ENCODE measurements at regions not wholly inside any gene's neighbourhood (a gene's known extent, or its start where the extent isn't known, plus 50 kb on each side); places are given as distances from the start of the nearest gene placed in this dataset.

DNA sequence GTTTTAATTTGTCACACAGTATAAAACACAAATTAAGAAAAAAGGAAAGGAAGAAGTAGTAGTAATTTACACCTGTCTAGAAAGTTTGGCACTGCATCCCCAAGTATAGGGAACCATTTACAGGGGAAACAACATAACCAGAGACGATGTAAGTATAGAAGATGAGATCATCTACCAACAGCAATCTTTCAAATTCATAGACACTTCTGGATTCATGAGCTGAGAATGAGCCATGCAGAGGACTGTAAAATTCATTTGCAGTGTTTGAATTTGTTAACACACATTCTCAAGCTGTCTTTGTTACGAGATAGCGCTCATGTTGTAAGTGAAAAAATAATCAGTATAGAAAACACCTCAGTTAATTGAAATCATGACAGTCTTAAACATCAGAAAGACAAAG lies 337.0 kb upstream of the MEOX2 start:
- Histone ChIP-seq H3K27me3 (ENCODE audit: control insufficient read depth in 2 of 2, insufficient read depth in 2 of 2, low read length in 2 of 2) (no peaks in the 10 kb centered on the region), H3K4me1 (ENCODE audit: control insufficient read depth in 2 of 2, insufficient read depth in 2 of 2, low read length in 2 of 2) (no peaks in the 10 kb centered on the region), H3K36me3 (ENCODE audit: control insufficient read depth in 2 of 3, insufficient read depth in 3 of 3, low read length in 3 of 3) (no peaks in the 10 kb centered on the region), H3K9me3 (ENCODE audit: control insufficient read depth in 2 of 3, low read length in 3 of 3) (no peaks in the 10 kb centered on the region), H3K27ac (ENCODE audit: low read depth, low read length) (no peak overlapping the region), H3K4me3 (ENCODE audit: low read length) (no peak overlapping the region)
- H3K36me3 Mint-ChIP-seq, result no peaks in the 10 kb centered on the region
- peaks cover 0 to 4% (median 0%) of the 10 kb centered on the region in 11 donors for H3K9me3 Mint-ChIP-seq
- ChIA-PET POLR2A (no interaction called here), CTCF (no interaction called here)
- no peaks in the 10 kb centered on the region for H3K4me1 Mint-ChIP-seq
- no peak for DNase-seq
- no peak overlapping the region for H3K4me3 Mint-ChIP-seq
- no peak overlapping the region for H3K27ac Mint-ChIP-seq
- ATAC-seq, result no peak
- intact Hi-C loops (cut with micrococcal nuclease), result no loop called here
- peaks cover 0 to 6% (median 0%) of the 10 kb centered on the region in 5 donors for H3K27me3 Mint-ChIP-seq

DNA sequence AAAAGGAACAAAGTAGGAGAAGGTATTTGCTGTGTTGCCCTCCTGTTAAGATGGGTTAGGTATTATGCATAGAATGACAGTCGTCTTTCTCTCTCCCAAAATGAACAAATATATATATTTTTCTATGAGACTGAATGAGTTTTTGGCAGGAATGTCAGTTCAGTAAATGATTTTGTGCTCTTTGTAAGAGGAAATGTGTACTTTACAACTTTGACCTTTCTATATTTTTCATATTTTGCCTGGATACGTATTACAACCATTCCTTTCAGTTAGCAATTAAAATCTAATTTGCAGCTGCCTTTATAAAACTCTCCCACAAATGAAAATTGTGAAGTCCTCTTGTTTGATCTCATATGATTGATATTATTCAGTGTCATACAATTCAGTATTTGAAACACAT lies 336.6 kb upstream of the MEOX2 start:
- Histone ChIP-seq H3K27me3 (ENCODE audit: control insufficient read depth in 2 of 2, insufficient read depth in 2 of 2, low read length in 2 of 2) (no peaks in the 10 kb centered on the region), H3K4me1 (ENCODE audit: control insufficient read depth in 2 of 2, insufficient read depth in 2 of 2, low read length in 2 of 2) (no peaks in the 10 kb centered on the region), H3K36me3 (ENCODE audit: control insufficient read depth in 2 of 3, insufficient read depth in 3 of 3, low read length in 3 of 3) (no peaks in the 10 kb centered on the region), H3K27ac (ENCODE audit: low read depth, low read length) (no peak overlapping the region), H3K9me3 (ENCODE audit: control insufficient read depth in 2 of 3, low read length in 3 of 3) (no peaks in the 10 kb centered on the region), H3K4me3 (ENCODE audit: low read length) (no peak overlapping the region)
- intact Hi-C loops (cut with micrococcal nuclease), result no loop called here
- H3K27ac Mint-ChIP-seq, result no peak overlapping the region
- peaks cover 0 to 6% (median 0%) of the 10 kb centered on the region in 5 donors for H3K27me3 Mint-ChIP-seq
- no peaks in the 10 kb centered on the region for H3K4me1 Mint-ChIP-seq
- no peaks in the 10 kb centered on the region for H3K36me3 Mint-ChIP-seq
- no peak overlapping the region for H3K4me3 Mint-ChIP-seq
- peaks cover 0 to 4% (median 0%) of the 10 kb centered on the region in 11 donors for H3K9me3 Mint-ChIP-seq
- ATAC-seq (no peak), DNase-seq (no peak)
- CTCF ChIA-PET, result no interaction called here
- POLR2A ChIA-PET, result no interaction called here

DNA sequence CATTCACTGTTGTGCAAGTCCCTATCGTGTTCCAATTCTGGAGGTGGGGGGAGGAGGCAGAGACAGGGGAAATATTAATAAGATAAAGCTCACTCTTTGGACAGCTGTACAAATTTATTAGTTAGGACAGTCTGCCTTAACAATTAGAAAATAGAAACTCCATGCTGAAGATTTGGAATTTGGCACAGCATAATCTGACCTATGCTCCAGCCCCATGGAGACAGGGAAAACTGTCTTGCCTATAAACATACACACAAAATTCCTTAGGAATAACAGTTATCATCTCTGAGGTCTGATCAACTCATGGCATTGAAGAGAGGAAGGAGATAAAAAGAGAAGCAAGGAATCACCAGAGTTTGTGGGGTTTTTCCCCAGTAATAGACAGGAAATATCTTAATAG lies 335.4 kb upstream of the MEOX2 start:
- Histone ChIP-seq H3K4me1 (ENCODE audit: control insufficient read depth in 2 of 2, insufficient read depth in 2 of 2, low read length in 2 of 2) (no peaks in the 10 kb centered on the region), H3K4me3 (ENCODE audit: low read length) (no peak overlapping the region), H3K27ac (ENCODE audit: low read depth, low read length) (no peak overlapping the region), H3K27me3 (ENCODE audit: control insufficient read depth in 2 of 2, insufficient read depth in 2 of 2, low read length in 2 of 2) (no peaks in the 10 kb centered on the region), H3K9me3 (ENCODE audit: control insufficient read depth in 2 of 3, low read length in 3 of 3) (no peaks in the 10 kb centered on the region), H3K36me3 (ENCODE audit: control insufficient read depth in 2 of 3, insufficient read depth in 3 of 3, low read length in 3 of 3) (no peaks in the 10 kb centered on the region)
- Mint-ChIP-seq H3K27me3 (peaks cover 0 to 6% (median 0%) of the 10 kb centered on the region in 5 donors), H3K27ac (no peak overlapping the region), H3K9me3 (peaks cover 0 to 4% (median 0%) of the 10 kb centered on the region in 11 donors), H3K4me3 (no peak overlapping the region), H3K36me3 (no peaks in the 10 kb centered on the region), H3K4me1 (no peaks in the 10 kb centered on the region)
- no peak for ATAC-seq
- intact Hi-C loops (cut with micrococcal nuclease), result no loop called here
- POLR2A ChIA-PET, result no interaction called here
- no peak for DNase-seq
- CTCF ChIA-PET, result no interaction called here

DNA sequence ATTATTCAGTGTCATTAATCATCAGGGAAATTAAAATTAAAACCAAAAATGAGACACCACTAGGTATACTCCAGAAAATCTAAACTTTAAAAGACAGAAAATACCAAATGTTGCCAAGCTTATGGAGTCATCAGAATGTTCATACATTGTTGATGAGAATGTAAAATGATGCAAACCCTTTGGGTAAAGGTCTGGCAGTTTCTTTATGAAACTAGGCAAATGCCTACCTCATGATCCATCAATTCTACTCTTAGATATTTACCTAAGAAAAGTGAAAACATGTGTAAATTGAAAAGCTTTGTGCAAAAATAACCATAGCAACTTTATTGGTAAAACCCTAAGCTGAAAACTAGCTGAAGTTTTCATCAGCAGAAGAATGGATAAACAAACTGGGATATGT lies 329.5 kb upstream of the MEOX2 start:
- H3K27ac Mint-ChIP-seq, result no peak overlapping the region
- no peaks in the 10 kb centered on the region for H3K9me3 ChIP-seq (ENCODE audit: control insufficient read depth in 2 of 3, low read length in 3 of 3)
- no peaks in the 10 kb centered on the region for H3K27me3 ChIP-seq (ENCODE audit: control insufficient read depth in 2 of 2, insufficient read depth in 2 of 2, low read length in 2 of 2)
- H3K4me1 ChIP-seq (ENCODE audit: control insufficient read depth in 2 of 2, insufficient read depth in 2 of 2, low read length in 2 of 2), result no peaks in the 10 kb centered on the region
- no peak overlapping the region for H3K27ac ChIP-seq (ENCODE audit: low read depth, low read length)
- no peaks in the 10 kb centered on the region for H3K4me1 Mint-ChIP-seq
- no peak overlapping the region for H3K4me3 Mint-ChIP-seq
- DNase-seq (no peak), ATAC-seq (no peak)
- H3K36me3 Mint-ChIP-seq, result no peaks in the 10 kb centered on the region
- intact Hi-C loops (cut with micrococcal nuclease), result no loop called here
- H3K36me3 ChIP-seq (ENCODE audit: control insufficient read depth in 2 of 3, insufficient read depth in 3 of 3, low read length in 3 of 3), result no peaks in the 10 kb centered on the region
- peaks cover 0 to 9% (median 0%) of the 10 kb centered on the region in 11 donors for H3K9me3 Mint-ChIP-seq
- H3K4me3 ChIP-seq (ENCODE audit: low read length), result no peak overlapping the region
- ChIA-PET POLR2A (no interaction called here), CTCF (no interaction called here)
- peaks cover 0 to 6% (median 0%) of the 10 kb centered on the region in 5 donors for H3K27me3 Mint-ChIP-seq

DNA sequence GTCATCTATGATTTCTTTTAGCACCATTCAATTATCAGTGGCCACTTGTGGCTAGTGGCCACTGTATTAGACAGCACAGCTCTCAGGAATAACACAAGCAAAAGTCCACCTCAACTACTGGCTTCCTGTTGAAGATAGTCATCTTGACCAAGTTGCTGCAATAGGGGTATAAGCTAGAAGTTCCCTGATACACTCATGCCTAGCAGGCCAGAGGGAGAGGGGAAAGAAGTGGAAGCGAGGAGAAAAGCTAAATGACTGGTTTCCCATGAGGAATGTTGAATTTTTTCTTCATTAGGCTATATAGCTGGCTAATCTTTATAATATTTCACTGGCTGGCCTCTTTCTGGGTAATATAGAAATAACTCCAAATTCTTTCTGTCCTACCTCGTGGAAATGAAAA lies 327.5 kb upstream of the MEOX2 start:
- ChIA-PET CTCF (interaction anchor here (0.6 kb wide), 1 partner anchor 1106 kb away, joined by 3 read pairs; no protein-coding TSS in a partner anchor), POLR2A (no interaction called here)
- Mint-ChIP-seq H3K9me3 (peaks cover 0 to 9% (median 0%) of the 10 kb centered on the region in 11 donors), H3K36me3 (no peaks in the 10 kb centered on the region), H3K27me3 (no peaks in the 10 kb centered on the region), H3K27ac (no peak overlapping the region), H3K4me3 (no peak overlapping the region), H3K4me1 (no peaks in the 10 kb centered on the region)
- no peak overlapping the region for H3K27ac ChIP-seq (ENCODE audit: low read depth, low read length)
- DNase-seq (no peak), ATAC-seq (no peak)
- no peaks in the 10 kb centered on the region for H3K9me3 ChIP-seq (ENCODE audit: control insufficient read depth in 2 of 3, low read length in 3 of 3)
- no peak overlapping the region for H3K4me3 ChIP-seq (ENCODE audit: low read length)
- H3K4me1 ChIP-seq (ENCODE audit: control insufficient read depth in 2 of 2, insufficient read depth in 2 of 2, low read length in 2 of 2), result no peaks in the 10 kb centered on the region
- intact Hi-C loops (cut with micrococcal nuclease), result no loop called here
- no peaks in the 10 kb centered on the region for H3K36me3 ChIP-seq (ENCODE audit: control insufficient read depth in 2 of 3, insufficient read depth in 3 of 3, low read length in 3 of 3)
- no peaks in the 10 kb centered on the region for H3K27me3 ChIP-seq (ENCODE audit: control insufficient read depth in 2 of 2, insufficient read depth in 2 of 2, low read length in 2 of 2)

DNA sequence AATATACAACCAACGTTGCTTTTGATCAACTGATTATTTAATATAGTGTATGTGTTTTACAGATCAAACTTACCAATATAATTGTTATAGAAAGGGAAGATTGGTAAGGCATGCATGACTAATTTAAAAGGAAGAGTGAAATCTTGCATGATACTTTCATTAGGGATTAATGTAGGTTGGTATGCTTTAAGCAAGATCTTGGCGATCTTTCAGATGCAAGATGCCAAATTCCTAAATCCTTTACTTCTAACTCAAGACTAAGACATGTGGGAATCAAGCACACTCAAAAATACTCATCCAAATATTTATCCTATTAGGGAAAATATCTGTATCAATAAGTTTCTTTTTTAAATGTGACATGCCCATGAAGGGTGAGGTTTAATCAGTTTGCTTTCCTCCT lies 321.4 kb upstream of the MEOX2 start:
- CTCF ChIA-PET, result no interaction called here
- no peaks in the 10 kb centered on the region for H3K36me3 Mint-ChIP-seq
- H3K27me3 Mint-ChIP-seq, result no peaks in the 10 kb centered on the region
- intact Hi-C loops (cut with micrococcal nuclease), result no loop called here
- POLR2A ChIA-PET, result no interaction called here
- H3K27me3 ChIP-seq (ENCODE audit: control insufficient read depth in 2 of 2, insufficient read depth in 2 of 2, low read length in 2 of 2), result no peaks in the 10 kb centered on the region
- no peaks in the 10 kb centered on the region for H3K36me3 ChIP-seq (ENCODE audit: control insufficient read depth in 2 of 3, insufficient read depth in 3 of 3, low read length in 3 of 3)
- H3K4me3 ChIP-seq (ENCODE audit: low read length), result no peak overlapping the region
- H3K9me3 ChIP-seq (ENCODE audit: control insufficient read depth in 2 of 3, low read length in 3 of 3), result no peaks in the 10 kb centered on the region
- H3K4me3 Mint-ChIP-seq, result no peak overlapping the region
- no peak overlapping the region for H3K27ac Mint-ChIP-seq
- ATAC-seq (no peak), DNase-seq (no peak)
- H3K4me1 Mint-ChIP-seq, result no peaks in the 10 kb centered on the region
- H3K9me3 Mint-ChIP-seq, result peaks cover 0 to 4% (median 0%) of the 10 kb centered on the region in 11 donors
- H3K4me1 ChIP-seq (ENCODE audit: control insufficient read depth in 2 of 2, insufficient read depth in 2 of 2, low read length in 2 of 2), result no peaks in the 10 kb centered on the region
- H3K27ac ChIP-seq (ENCODE audit: low read depth, low read length), result no peak overlapping the region

DNA sequence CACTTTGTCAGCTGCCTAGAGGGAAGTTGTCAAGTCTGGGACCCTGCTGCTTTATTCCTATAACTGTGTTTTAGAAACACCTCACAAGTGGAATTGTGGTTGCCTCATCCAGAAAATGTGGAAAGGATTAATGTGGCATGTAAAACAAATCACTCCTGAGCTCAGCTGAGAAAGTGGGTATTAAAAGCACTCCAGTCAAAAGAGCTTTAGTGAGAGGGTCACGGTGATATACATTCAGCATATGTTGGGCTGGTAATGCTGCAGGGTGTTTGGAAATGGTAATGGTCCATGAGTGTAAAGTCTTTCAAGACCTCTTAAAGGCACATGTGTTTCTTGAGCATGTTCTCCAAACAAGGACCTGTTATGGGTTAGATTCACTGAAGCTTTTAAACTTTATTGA lies 318.2 kb upstream of the MEOX2 start:
- H3K9me3 Mint-ChIP-seq, result peaks cover 0 to 4% (median 0%) of the 10 kb centered on the region in 11 donors
- Histone ChIP-seq H3K27ac (ENCODE audit: low read depth, low read length) (no peak overlapping the region), H3K9me3 (ENCODE audit: control insufficient read depth in 2 of 3, low read length in 3 of 3) (no peaks in the 10 kb centered on the region), H3K4me3 (ENCODE audit: low read length) (no peak overlapping the region), H3K36me3 (ENCODE audit: control insufficient read depth in 2 of 3, insufficient read depth in 3 of 3, low read length in 3 of 3) (no peaks in the 10 kb centered on the region), H3K4me1 (ENCODE audit: control insufficient read depth in 2 of 2, insufficient read depth in 2 of 2, low read length in 2 of 2) (no peaks in the 10 kb centered on the region), H3K27me3 (ENCODE audit: control insufficient read depth in 2 of 2, insufficient read depth in 2 of 2, low read length in 2 of 2) (no peaks in the 10 kb centered on the region)
- ChIA-PET POLR2A (no interaction called here), CTCF (no interaction called here)
- no peaks in the 10 kb centered on the region for H3K27me3 Mint-ChIP-seq
- no peak overlapping the region for H3K27ac Mint-ChIP-seq
- ATAC-seq (no peak), DNase-seq (no peak)
- H3K4me3 Mint-ChIP-seq, result no peak overlapping the region
- H3K4me1 Mint-ChIP-seq, result no peaks in the 10 kb centered on the region
- no peaks in the 10 kb centered on the region for H3K36me3 Mint-ChIP-seq
- intact Hi-C loops (cut with micrococcal nuclease), result no loop called here
